GM12878 (cell line): ENCODE measurements at regions not wholly inside any gene's neighbourhood (a gene's known extent, or its start where the extent isn't known, plus 50 kb on each side); places are given as distances from the start of the nearest gene placed in this dataset.

Experiments
- ATAC-seq: fragments of 200-7000 bp; cut with Tn5 transposase; 3 replicates; pipeline ENCODE4 v1.9.1; 2020; ENCODE audit warnings: mild to moderate bottlenecking, moderate library complexity
- BruUV-seq: library from RNA; stranded (reverse); fragments of 400-500 nt; replicated peaks from 2 replicates; lab custom pipeline; 2021; lab: Mats Ljungman, UMichigan
- CTCF ChIA-PET: fragments of 300-600 bp; sonication (Branson Sonifier 250); formaldehyde crosslinking; extraction: SDS; loops from one replicate; lab custom pipeline; 2021; ENCODE audit warnings: inconsistent platforms; lab: Yijun Ruan, JAX
- POLR2A ChIA-PET: fragments of 350-600 bp; formaldehyde crosslinking; extraction: SDS; loops from one replicate; lab custom pipeline; 2021; ENCODE audit warnings: inconsistent platforms; lab: Charles Lee
- RAD21 ChIA-PET: fragments of 300-600 bp; sonication (Branson Sonifier 250); formaldehyde crosslinking; loops from one replicate; lab custom pipeline; 2023; ENCODE audit warnings: antibody characterized with exemption; ENCODE audit not compliant: unreplicated experiment; lab: Charles Lee
- SMC1A ChIA-PET: fragments of 300-600 bp; sonication (Branson Sonifier 250); formaldehyde crosslinking; loops from one replicate; lab custom pipeline; 2023; ENCODE audit not compliant: unreplicated experiment, uncharacterized antibody; lab: Charles Lee
- DNase-seq: peaks from one replicate; pipeline ENCODE4 v3.0.0-alpha.2; 2011; ENCODE audit warnings: low read depth, low spot score
- FAIRE-seq: peaks from 3 replicates; lab custom pipeline; 2011; peaks lifted over from hg19 to GRCh38; lab: Jason Lieb, UNC
- H2AFZ ChIP-seq: 2 replicates; pipeline ENCODE4 v1.6.0; 2011; ENCODE audit warnings: low read depth, low read length, control low read depth; ENCODE audit not compliant: control insufficient read depth
- H3K27ac ChIP-seq: 2 replicates; pipeline ENCODE4 v1.5.1; 2011; ENCODE audit warnings: control low read depth; ENCODE audit not compliant: control insufficient read depth, insufficient read depth
- H3K27me3 ChIP-seq, 2 experiments: replicated peaks in 1 of 2; 2 replicates each; pipeline versions ENCODE4 v1.6.0 to v1.6.1; 2011; ENCODE audit warnings: low read length in 1 of 2; ENCODE audit not compliant: control insufficient read depth in 2 of 2, insufficient read depth in 2 of 2
- H3K36me3 ChIP-seq, 2 experiments: 2 replicates each; pipeline ENCODE4 v1.5.1; 2011; ENCODE audit warnings: low read length in 1 of 2; ENCODE audit not compliant: control insufficient read depth in 2 of 2, insufficient read depth in 2 of 2
- H3K4me1 ChIP-seq: 2 replicates; pipeline ENCODE4 v1.6.1; 2011; ENCODE audit warnings: mild to moderate bottlenecking, low read length, moderate library complexity, mixed read lengths; ENCODE audit not compliant: control insufficient read depth, insufficient read depth
- H3K4me2 ChIP-seq: 2 replicates; pipeline ENCODE4 v1.6.0; 2011; ENCODE audit warnings: control low read depth; ENCODE audit not compliant: control insufficient read depth, insufficient read depth
- H3K4me3 ChIP-seq: fragments of 200-600 bp; sonication (generic); 2 replicates; pipeline ENCODE4 v1.5.1; 2016
- H3K79me2 ChIP-seq: 2 replicates; pipeline ENCODE4 v1.6.0; 2011; ENCODE audit warnings: low read length; ENCODE audit not compliant: control insufficient read depth, insufficient read depth
- H3K9ac ChIP-seq: 2 replicates; pipeline ENCODE4 v1.8.0; 2011; ENCODE audit warnings: low read length, control low read depth, mixed read lengths; ENCODE audit not compliant: control insufficient read depth, insufficient read depth
- H3K9me3 ChIP-seq: replicated peaks from 3 replicates; pipeline ENCODE4 v1.5.1; 2011; ENCODE audit warnings: mild to moderate bottlenecking, low read length; ENCODE audit not compliant: control insufficient read depth, insufficient read depth
- H4K20me1 ChIP-seq: 2 replicates; pipeline ENCODE4 v1.6.0; 2011; ENCODE audit not compliant: control insufficient read depth, insufficient read depth
- CHD1 ChIP-seq: IDR thresholded peaks from 2 replicates; pipeline ENCODE4 v1.6.1; 2012; ENCODE audit warnings: low read depth, low read length, improper control_type of control experiment
- DPF2 ChIP-seq: fragments of 450-650 bp; IDR thresholded peaks from 2 replicates; pipeline ENCODE4 v1.6.1; 2017; ENCODE audit warnings: mild to moderate bottlenecking
- EED ChIP-seq: sonication (generic); IDR thresholded peaks from 2 replicates; pipeline ENCODE4 v1.6.1; 2016; ENCODE audit warnings: antibody characterized with exemption, low read depth
- FOXM1 ChIP-seq: IDR thresholded peaks from 2 replicates; pipeline ENCODE4 v1.6.1; 2012; ENCODE audit warnings: low read depth, mild to moderate bottlenecking, inconsistent platforms, low read length, moderate library complexity
- GATAD2B ChIP-seq: fragments of 450-650 bp; conservative IDR thresholded peaks from 2 replicates; pipeline ENCODE4 v1.6.1; 2017; ENCODE audit warnings: low read depth, mild to moderate bottlenecking, moderate library complexity
- MEF2A ChIP-seq: IDR thresholded peaks from 2 replicates; pipeline ENCODE4 v1.6.1; 2011; ENCODE audit warnings: low read depth, mild to moderate bottlenecking, low read length, moderate library complexity; ENCODE audit not compliant: insufficient read depth
- MYC ChIP-seq: IDR thresholded peaks from 2 replicates; pipeline ENCODE4 v1.6.1; 2011; ENCODE audit warnings: mild to moderate bottlenecking, low read length, moderate library complexity, inconsistent platforms; ENCODE audit not compliant: insufficient read depth, insufficient replicate concordance, insufficient read length, severe bottlenecking
- NR2C2 ChIP-seq: IDR thresholded peaks from 2 replicates; pipeline ENCODE4 v1.6.1; 2011; ENCODE audit warnings: borderline replicate concordance, low read depth; ENCODE audit not compliant: control insufficient read depth, insufficient read length
- POLR2AphosphoS2 ChIP-seq: IDR thresholded peaks from 2 replicates; pipeline ENCODE4 v1.6.1; 2011; ENCODE audit warnings: low read depth, mild to moderate bottlenecking, low read length, improper control_type of control experiment, moderate library complexity
- RUNX3 ChIP-seq: IDR thresholded peaks from 2 replicates; pipeline ENCODE4 v1.6.1; 2012; ENCODE audit warnings: low read length, inconsistent platforms
- SMC3 ChIP-seq: IDR thresholded peaks from 2 replicates; pipeline ENCODE4 v1.6.1; 2011; ENCODE audit warnings: low read length, improper control_type of control experiment, borderline replicate concordance
- SP1 ChIP-seq: IDR thresholded peaks from one replicate; pipeline ENCODE4 v1.6.1; 2011; ENCODE audit warnings: low read depth, low read length
- ZNF622 ChIP-seq: fragments of 450-650 bp; IDR thresholded peaks from 2 replicates; pipeline ENCODE4 v1.6.1; 2017; ENCODE audit warnings: mild to moderate bottlenecking, inconsistent platforms
- WGBS: methylation state at CpG from one replicate; pipeline ENCODE4 v1.1.6; 2016; ENCODE audit warnings: low lambda C conversion rate; ENCODE audit not compliant: insufficient replicate concordance, insufficient coverage; ENCODE audit errors: missing lambda C conversion rate; 5-methylcytosine and 5-hydroxymethylcytosine counted together
- in situ Hi-C: fragments of 300-500 bp; cut with MboI; formaldehyde crosslinking; loops from 9 replicates; pipeline ENCODE4 v1.14.3; 2018; ENCODE audit warnings: mixed read lengths
- intact Hi-C: fragments of 100-400 bp; cut with micrococcal nuclease; formaldehyde crosslinking; loops from one replicate; pipeline ENCODE4 v1.14.2; 2022; ENCODE audit not compliant: unreplicated experiment
- TF ChIP-seq, protein P1 (sequence below): fragments of 450-650 bp; IDR thresholded peaks from 2 replicates; pipeline ENCODE4 v1.6.1; 2017; ENCODE audit warnings: antibody characterized with exemption, mild to moderate bottlenecking, moderate library complexity
- TF ChIP-seq, protein P2 (sequence below): fragments of 450-650 bp; IDR thresholded peaks from 2 replicates; pipeline ENCODE4 v1.6.1; 2016; ENCODE audit warnings: mild to moderate bottlenecking
- TF ChIP-seq, protein P3 (sequence below): fragments of 450-650 bp; IDR thresholded peaks from 2 replicates; pipeline ENCODE4 v1.6.1; 2017; ENCODE audit warnings: mild to moderate bottlenecking, low read depth, inconsistent platforms; ENCODE audit not compliant: poor library complexity, severe bottlenecking
- TF ChIP-seq, protein P4 (sequence below): IDR thresholded peaks from 2 replicates; pipeline ENCODE4 v1.6.1; 2011; ENCODE audit warnings: borderline replicate concordance, low read depth, mild to moderate bottlenecking, moderate library complexity, low read length; ENCODE audit not compliant: insufficient read depth, poor library complexity, severe bottlenecking

DNA sequence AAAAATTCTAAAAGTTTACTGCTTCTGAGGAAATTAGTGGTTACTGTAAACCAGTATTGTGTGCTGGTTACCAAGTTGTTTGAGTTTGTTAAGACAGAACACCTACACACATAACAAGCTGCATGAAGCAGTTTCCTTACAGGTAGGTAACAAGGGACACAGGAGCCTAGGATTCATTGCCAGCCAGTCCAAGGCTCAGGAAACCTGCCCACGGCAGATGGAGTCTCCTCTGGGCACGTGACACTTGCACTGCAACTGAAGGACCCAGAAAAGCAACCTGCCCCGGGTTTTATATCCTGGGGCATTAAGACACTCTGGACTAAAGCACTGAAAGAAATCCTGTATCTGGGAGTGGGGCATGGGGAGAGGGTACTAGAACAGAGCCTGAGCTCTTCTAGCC lies 639.3 kb downstream of the ADCYAP1 start:
- no peak for ATAC-seq
- in situ Hi-C loops, result no loop called here
- intact Hi-C loops, result no loop called here
- no TSS peak for BruUV-seq
- H3K27me3 ChIP-seq, result no peaks in the 10 kb centered on the region
- ChIA-PET POLR2A (interaction anchor here (0.6 kb wide), 1 partner anchor 9 kb away, joined by 4 read pairs; no protein-coding TSS in a partner anchor), RAD21 (no interaction called here), SMC1A (no interaction called here), CTCF (interaction anchor here (1.0 to 1.9 kb wide), 3 partner anchors 42 to 1003 kb away, joined by 3 to 5 read pairs (median 5); no protein-coding TSS in a partner anchor)
- no peak for DNase-seq
- no peaks in the 10 kb centered on the region for H3K79me2 ChIP-seq
- H3K4me1 ChIP-seq, result no peaks in the 10 kb centered on the region
- WGBS, result 4% methylated on average over 3 of the region's 3 CpGs
- no peaks in the 10 kb centered on the region for H3K36me3 ChIP-seq
- no peak overlapping the region for H3K27ac ChIP-seq
- no peaks in the 10 kb centered on the region for H4K20me1 ChIP-seq
- H3K4me2 ChIP-seq, result no peak overlapping the region
- no peak overlapping the region for H3K9ac ChIP-seq
- H2AFZ ChIP-seq, result no peak overlapping the region
- no peak for FAIRE-seq
- H3K9me3 ChIP-seq, result no peaks in the 10 kb centered on the region
- H3K4me3 ChIP-seq, result no peak overlapping the region
- TF ChIP-seq, protein P1, sequence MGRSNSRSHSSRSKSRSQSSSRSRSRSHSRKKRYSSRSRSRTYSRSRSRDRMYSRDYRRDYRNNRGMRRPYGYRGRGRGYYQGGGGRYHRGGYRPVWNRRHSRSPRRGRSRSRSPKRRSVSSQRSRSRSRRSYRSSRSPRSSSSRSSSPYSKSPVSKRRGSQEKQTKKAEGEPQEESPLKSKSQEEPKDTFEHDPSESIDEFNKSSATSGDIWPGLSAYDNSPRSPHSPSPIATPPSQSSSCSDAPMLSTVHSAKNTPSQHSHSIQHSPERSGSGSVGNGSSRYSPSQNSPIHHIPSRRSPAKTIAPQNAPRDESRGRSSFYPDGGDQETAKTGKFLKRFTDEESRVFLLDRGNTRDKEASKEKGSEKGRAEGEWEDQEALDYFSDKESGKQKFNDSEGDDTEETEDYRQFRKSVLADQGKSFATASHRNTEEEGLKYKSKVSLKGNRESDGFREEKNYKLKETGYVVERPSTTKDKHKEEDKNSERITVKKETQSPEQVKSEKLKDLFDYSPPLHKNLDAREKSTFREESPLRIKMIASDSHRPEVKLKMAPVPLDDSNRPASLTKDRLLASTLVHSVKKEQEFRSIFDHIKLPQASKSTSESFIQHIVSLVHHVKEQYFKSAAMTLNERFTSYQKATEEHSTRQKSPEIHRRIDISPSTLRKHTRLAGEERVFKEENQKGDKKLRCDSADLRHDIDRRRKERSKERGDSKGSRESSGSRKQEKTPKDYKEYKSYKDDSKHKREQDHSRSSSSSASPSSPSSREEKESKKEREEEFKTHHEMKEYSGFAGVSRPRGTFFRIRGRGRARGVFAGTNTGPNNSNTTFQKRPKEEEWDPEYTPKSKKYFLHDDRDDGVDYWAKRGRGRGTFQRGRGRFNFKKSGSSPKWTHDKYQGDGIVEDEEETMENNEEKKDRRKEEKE, result no peak
- TF ChIP-seq, protein P2, sequence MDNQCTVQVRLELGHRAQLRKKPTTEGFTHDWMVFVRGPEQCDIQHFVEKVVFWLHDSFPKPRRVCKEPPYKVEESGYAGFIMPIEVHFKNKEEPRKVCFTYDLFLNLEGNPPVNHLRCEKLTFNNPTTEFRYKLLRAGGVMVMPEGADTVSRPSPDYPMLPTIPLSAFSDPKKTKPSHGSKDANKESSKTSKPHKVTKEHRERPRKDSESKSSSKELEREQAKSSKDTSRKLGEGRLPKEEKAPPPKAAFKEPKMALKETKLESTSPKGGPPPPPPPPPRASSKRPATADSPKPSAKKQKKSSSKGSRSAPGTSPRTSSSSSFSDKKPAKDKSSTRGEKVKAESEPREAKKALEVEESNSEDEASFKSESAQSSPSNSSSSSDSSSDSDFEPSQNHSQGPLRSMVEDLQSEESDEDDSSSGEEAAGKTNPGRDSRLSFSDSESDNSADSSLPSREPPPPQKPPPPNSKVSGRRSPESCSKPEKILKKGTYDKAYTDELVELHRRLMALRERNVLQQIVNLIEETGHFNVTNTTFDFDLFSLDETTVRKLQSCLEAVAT, result no peak
- TF ChIP-seq RUNX3 (no peak), POLR2AphosphoS2 (no peak), FOXM1 (no peak), EED (no peak), NR2C2 (no peak), CHD1 (no peak), GATAD2B (no peak), SMC3 (no peak), MYC (no peak), SP1 (no peak), ZNF622 (no peak), DPF2 (no peak), MEF2A (no peak)
- TF ChIP-seq, protein P3, sequence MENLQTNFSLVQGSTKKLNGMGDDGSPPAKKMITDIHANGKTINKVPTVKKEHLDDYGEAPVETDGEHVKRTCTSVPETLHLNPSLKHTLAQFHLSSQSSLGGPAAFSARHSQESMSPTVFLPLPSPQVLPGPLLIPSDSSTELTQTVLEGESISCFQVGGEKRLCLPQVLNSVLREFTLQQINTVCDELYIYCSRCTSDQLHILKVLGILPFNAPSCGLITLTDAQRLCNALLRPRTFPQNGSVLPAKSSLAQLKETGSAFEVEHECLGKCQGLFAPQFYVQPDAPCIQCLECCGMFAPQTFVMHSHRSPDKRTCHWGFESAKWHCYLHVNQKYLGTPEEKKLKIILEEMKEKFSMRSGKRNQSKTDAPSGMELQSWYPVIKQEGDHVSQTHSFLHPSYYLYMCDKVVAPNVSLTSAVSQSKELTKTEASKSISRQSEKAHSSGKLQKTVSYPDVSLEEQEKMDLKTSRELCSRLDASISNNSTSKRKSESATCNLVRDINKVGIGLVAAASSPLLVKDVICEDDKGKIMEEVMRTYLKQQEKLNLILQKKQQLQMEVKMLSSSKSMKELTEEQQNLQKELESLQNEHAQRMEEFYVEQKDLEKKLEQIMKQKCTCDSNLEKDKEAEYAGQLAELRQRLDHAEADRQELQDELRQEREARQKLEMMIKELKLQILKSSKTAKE, result no peak
- TF ChIP-seq, protein P4, sequence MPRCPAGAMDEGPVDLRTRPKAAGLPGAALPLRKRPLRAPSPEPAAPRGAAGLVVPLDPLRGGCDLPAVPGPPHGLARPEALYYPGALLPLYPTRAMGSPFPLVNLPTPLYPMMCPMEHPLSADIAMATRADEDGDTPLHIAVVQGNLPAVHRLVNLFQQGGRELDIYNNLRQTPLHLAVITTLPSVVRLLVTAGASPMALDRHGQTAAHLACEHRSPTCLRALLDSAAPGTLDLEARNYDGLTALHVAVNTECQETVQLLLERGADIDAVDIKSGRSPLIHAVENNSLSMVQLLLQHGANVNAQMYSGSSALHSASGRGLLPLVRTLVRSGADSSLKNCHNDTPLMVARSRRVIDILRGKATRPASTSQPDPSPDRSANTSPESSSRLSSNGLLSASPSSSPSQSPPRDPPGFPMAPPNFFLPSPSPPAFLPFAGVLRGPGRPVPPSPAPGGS, result no peak
